ENCODE measurements at regions not wholly inside any gene's neighbourhood (a gene's known extent, or its start where the extent isn't known, plus 50 kb on each side); places are given as distances from the start of the nearest gene placed in this dataset.
"Not testable (repeated sequence)": the region's sequence is repeated elsewhere in the genome, so short reads cannot be mapped to it uniquely, and the experiment has no call there.

- not testable (repeated sequence) for H3K27me3 ChIP-seq (ENCODE audit: insufficient read depth, low read depth, low read length); H2AFZ ChIP-seq (ENCODE audit: low read depth, low read length)
These were observed 378.2 kb upstream of the SMIM30 start for GRCh38 chr7:113496586-113496985.

GRCh38 chr7:113494797-113495566 is 376.6 kb upstream of the SMIM30 start:
- not testable (repeated sequence) for H3K9me2 ChIP-seq (ENCODE audit: insufficient read depth, low read length); H3K27ac ChIP-seq (ENCODE audit: low read length); H4K20me1 ChIP-seq (ENCODE audit: insufficient read depth); H3K4me2 ChIP-seq (ENCODE audit: low read length); H3K9ac ChIP-seq (ENCODE audit: low read length); H2AFZ ChIP-seq (ENCODE audit: low read depth, low read length); H3K79me2 ChIP-seq (replicated peaks; ENCODE audit: insufficient read depth, low read length); H3K36me3 ChIP-seq (ENCODE audit: insufficient read depth, low read length); H3F3A ChIP-seq (ENCODE audit: insufficient read depth, low read length, poor library complexity, severe bottlenecking); H3K27me3 ChIP-seq (ENCODE audit: insufficient read depth, low read depth, low read length); H3K4me3 ChIP-seq (ENCODE audit: low read length); H3K9me3 ChIP-seq (ENCODE audit: low read length)

More at GRCh38 chr7:113496586-113496985, 378.2 kb upstream of the SMIM30 start:
- not testable (repeated sequence) for H3K27ac ChIP-seq (ENCODE audit: low read length); H3K4me3 ChIP-seq (ENCODE audit: low read length); H3F3A ChIP-seq (ENCODE audit: insufficient read depth, low read length, poor library complexity, severe bottlenecking); H4K20me1 ChIP-seq (ENCODE audit: insufficient read depth); H3K36me3 ChIP-seq (ENCODE audit: insufficient read depth, low read length); H3K9me3 ChIP-seq (ENCODE audit: low read length); H3K9me2 ChIP-seq (ENCODE audit: insufficient read depth, low read length); H3K9ac ChIP-seq (ENCODE audit: low read length); H3K79me2 ChIP-seq (replicated peaks; ENCODE audit: insufficient read depth, low read length); H3K4me2 ChIP-seq (ENCODE audit: low read length)

- Histone ChIP-seq H3K27ac (ENCODE audit: low read length) (no peak overlapping the region), H4K20me1 (ENCODE audit: insufficient read depth) (no peaks in the 10 kb centered on the region), H3K4me3 (ENCODE audit: low read length) (no peak overlapping the region), H3K36me3 (ENCODE audit: insufficient read depth, low read length) (no peaks in the 10 kb centered on the region), H3K9me2 (ENCODE audit: insufficient read depth, low read length) (no peaks in the 10 kb centered on the region), H3K9me3 (ENCODE audit: low read length) (no peaks in the 10 kb centered on the region), H3K79me2 (replicated peaks; ENCODE audit: insufficient read depth, low read length) (no peaks in the 10 kb centered on the region), H3K9ac (ENCODE audit: low read length) (no peak overlapping the region), H3K27me3 (ENCODE audit: insufficient read depth, low read depth, low read length) (no peaks in the 10 kb centered on the region), H3K4me2 (ENCODE audit: low read length) (no peak overlapping the region), H3F3A (ENCODE audit: insufficient read depth, low read length, poor library complexity, severe bottlenecking) (no peaks in the 10 kb centered on the region), H2AFZ (ENCODE audit: low read depth, low read length) (no peak overlapping the region)
- TF ChIP-seq TAF1 (IDR thresholded peaks at IDR 0.05; ENCODE audit: low read depth) (no peak), POLR2AphosphoS5 (IDR thresholded peaks at IDR 0.05) (no peak), RAD21 (conservative IDR thresholded peaks at IDR 0.05) (no peak), CTCF (IDR thresholded peaks at IDR 0.05; ENCODE audit: poor library complexity, severe bottlenecking) (no peak), EZH2 (IDR thresholded peaks at IDR 0.05; ENCODE audit: borderline replicate concordance, insufficient read depth, low read length, poor library complexity, severe bottlenecking) (no peak)
These were observed 373.0 kb upstream of the SMIM30 start for GRCh38 chr7:113491305-113491704.

GRCh38 chr7:113487925-113488731 is 369.8 kb upstream of the SMIM30 start:
- Histone ChIP-seq H3K4me2 (ENCODE audit: low read length) (no peak overlapping the region), H3K4me3 (ENCODE audit: low read length) (no peak overlapping the region), H3K36me3 (ENCODE audit: insufficient read depth, low read length) (no peaks in the 10 kb centered on the region), H3K9ac (ENCODE audit: low read length) (no peak overlapping the region), H3K9me2 (ENCODE audit: insufficient read depth, low read length) (no peaks in the 10 kb centered on the region), H4K20me1 (ENCODE audit: insufficient read depth) (no peaks in the 10 kb centered on the region), H3K9me3 (ENCODE audit: low read length) (no peaks in the 10 kb centered on the region), H3K27me3 (ENCODE audit: insufficient read depth, low read depth, low read length) (no peaks in the 10 kb centered on the region), H3K79me2 (replicated peaks; ENCODE audit: insufficient read depth, low read length) (no peaks in the 10 kb centered on the region), H2AFZ (ENCODE audit: low read depth, low read length) (no peak overlapping the region), H3K27ac (ENCODE audit: low read length) (no peak overlapping the region), H3F3A (ENCODE audit: insufficient read depth, low read length, poor library complexity, severe bottlenecking) (no peaks in the 10 kb centered on the region)
- no peak for TF ChIP-seq POLR2AphosphoS5 (IDR thresholded peaks at IDR 0.05)
- TF ChIP-seq RAD21 (conservative IDR thresholded peaks at IDR 0.05), result no peak
- TF ChIP-seq MXI1 (conservative IDR thresholded peaks at IDR 0.05; ENCODE audit: poor library complexity, severe bottlenecking), result no peak
- no peak for TF ChIP-seq REST (IDR thresholded peaks at IDR 0.05; ENCODE audit: borderline replicate concordance)
- TF ChIP-seq EZH2 (IDR thresholded peaks at IDR 0.05; ENCODE audit: borderline replicate concordance, insufficient read depth, low read length, poor library complexity, severe bottlenecking), result no peak
- no peak for TF ChIP-seq CTCF (IDR thresholded peaks at IDR 0.05; ENCODE audit: poor library complexity, severe bottlenecking)
- no peak for TF ChIP-seq EP300 (conservative IDR thresholded peaks at IDR 0.05; ENCODE audit: poor library complexity, severe bottlenecking)
- no peak for TF ChIP-seq TAF1 (IDR thresholded peaks at IDR 0.05; ENCODE audit: low read depth)
